ENCODE measurements at regions not wholly inside any gene's neighbourhood (a gene's known extent, or its start where the extent isn't known, plus 50 kb on each side); places are given as distances from the start of the nearest gene placed in this dataset.

- intact Hi-C loops (cut with micrococcal nuclease): no loop called here
- TF ChIP-seq CTCF (IDR thresholded peaks at IDR 0.05; ENCODE audit: unreplicated experiment): no peak
- no TSS peak for BruUV-seq (replicated peaks)
- no peaks in the 10 kb centered on the region for H3K9me3 Mint-ChIP-seq (ENCODE audit: unreplicated experiment)
- ChIA-PET CTCF (no interaction called here), POLR2A (no interaction called here)
- no peak overlapping the region for H3K4me3 Mint-ChIP-seq (ENCODE audit: unreplicated experiment)
- H3K27me3 Mint-ChIP-seq (ENCODE audit: insufficient read depth, unreplicated experiment): peaks cover 38% of the 10 kb centered on the region
- H3K27ac Mint-ChIP-seq (ENCODE audit: low read depth, unreplicated experiment): no peak overlapping the region
- H3K36me3 Mint-ChIP-seq (ENCODE audit: insufficient read depth, unreplicated experiment): no peaks in the 10 kb centered on the region
- DNase-seq (ENCODE audit: unreplicated experiment): no peak
- no peaks in the 10 kb centered on the region for H3K4me1 Mint-ChIP-seq (ENCODE audit: insufficient read depth, unreplicated experiment)
These were observed 268.7 kb downstream of the MZT1 start for GRCh38 chr13:72458701-72459100.

- Mint-ChIP-seq H3K4me1 (ENCODE audit: insufficient read depth, unreplicated experiment) (no peaks in the 10 kb centered on the region), H3K27me3 (ENCODE audit: insufficient read depth, unreplicated experiment) (peaks cover 34% of the 10 kb centered on the region), H3K9me3 (ENCODE audit: unreplicated experiment) (no peaks in the 10 kb centered on the region), H3K4me3 (ENCODE audit: unreplicated experiment) (no peak overlapping the region), H3K27ac (ENCODE audit: low read depth, unreplicated experiment) (no peak overlapping the region), H3K36me3 (ENCODE audit: insufficient read depth, unreplicated experiment) (no peaks in the 10 kb centered on the region)
- no peak for DNase-seq (ENCODE audit: unreplicated experiment)
- no peak for TF ChIP-seq CTCF (IDR thresholded peaks at IDR 0.05; ENCODE audit: unreplicated experiment)
- intact Hi-C loops (cut with micrococcal nuclease): no loop called here
- ChIA-PET POLR2A (no interaction called here), CTCF (no interaction called here)
- BruUV-seq (replicated peaks): no TSS peak
These were observed 270.3 kb downstream of the MZT1 start for GRCh38 chr13:72457151-72457550.

- Mint-ChIP-seq H3K4me3 (ENCODE audit: unreplicated experiment) (no peak overlapping the region), H3K36me3 (ENCODE audit: insufficient read depth, unreplicated experiment) (no peaks in the 10 kb centered on the region), H3K27ac (ENCODE audit: low read depth, unreplicated experiment) (no peak overlapping the region), H3K4me1 (ENCODE audit: insufficient read depth, unreplicated experiment) (no peaks in the 10 kb centered on the region), H3K27me3 (ENCODE audit: insufficient read depth, unreplicated experiment) (peaks cover 28% of the 10 kb centered on the region), H3K9me3 (ENCODE audit: unreplicated experiment) (no peaks in the 10 kb centered on the region)
- CTCF ChIA-PET: no interaction called here
- no peak for TF ChIP-seq CTCF (IDR thresholded peaks at IDR 0.05; ENCODE audit: unreplicated experiment)
- POLR2A ChIA-PET: no interaction called here
- intact Hi-C loops (cut with micrococcal nuclease): no loop called here
- BruUV-seq (replicated peaks): no TSS peak
- no peak for DNase-seq (ENCODE audit: unreplicated experiment)
These were observed 270.9 kb downstream of the MZT1 start for GRCh38 chr13:72456486-72456885.

- DNase-seq (ENCODE audit: unreplicated experiment): no peak
- no peak overlapping the region for H3K4me3 Mint-ChIP-seq (ENCODE audit: unreplicated experiment)
- H3K36me3 Mint-ChIP-seq (ENCODE audit: insufficient read depth, unreplicated experiment): no peaks in the 10 kb centered on the region
- POLR2A ChIA-PET: no interaction called here
- BruUV-seq (replicated peaks): no TSS peak
- no peaks in the 10 kb centered on the region for H3K4me1 Mint-ChIP-seq (ENCODE audit: insufficient read depth, unreplicated experiment)
- H3K9me3 Mint-ChIP-seq (ENCODE audit: unreplicated experiment): no peaks in the 10 kb centered on the region
- no peak for TF ChIP-seq CTCF (IDR thresholded peaks at IDR 0.05; ENCODE audit: unreplicated experiment)
- no peaks in the 10 kb centered on the region for H3K27me3 Mint-ChIP-seq (ENCODE audit: insufficient read depth, unreplicated experiment)
- CTCF ChIA-PET: interaction anchor here (1.2 kb wide), 1 partner anchor 190 kb away, joined by 4 read pairs; no protein-coding TSS in a partner anchor
- H3K27ac Mint-ChIP-seq (ENCODE audit: low read depth, unreplicated experiment): no peak overlapping the region
- intact Hi-C loops (cut with micrococcal nuclease): no loop called here
These were observed 274.3 kb downstream of the MZT1 start for GRCh38 chr13:72453161-72453560.

All from MCF 10A (cell line).